ENCODE measurements at regions not wholly inside any gene's neighbourhood (a gene's known extent, or its start where the extent isn't known, plus 50 kb on each side); places are given as distances from the start of the nearest gene placed in this dataset.

DNA sequence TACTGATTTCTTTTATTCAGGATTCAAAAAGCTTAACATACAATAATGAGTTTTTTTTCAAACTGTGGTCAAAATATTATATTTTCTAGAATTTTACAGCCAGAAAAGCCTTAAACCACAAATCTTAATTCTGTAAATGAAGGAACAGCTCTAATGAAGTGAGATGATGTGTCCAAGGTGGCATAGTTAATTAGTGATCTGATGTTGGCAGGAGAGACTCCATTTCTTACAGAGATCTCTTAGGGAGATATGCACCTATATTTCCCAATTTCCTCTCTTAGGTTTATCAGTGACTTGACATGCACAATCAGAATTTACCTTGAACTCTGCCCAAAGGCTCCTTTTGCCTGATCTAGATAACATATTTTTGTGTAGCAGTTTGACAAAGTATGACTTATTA is 211.1 kb upstream of the ZNF804B start:
- Histone ChIP-seq H3K27ac (no peak overlapping the region), H3K27me3 (no peaks in the 10 kb centered on the region), H3K9me3 (peaks cover 0 to 5% of the 10 kb centered on the region in 2 donors), H3K4me1 (no peaks in the 10 kb centered on the region), H3K36me3 (no peaks in the 10 kb centered on the region), H3K4me3 (no peak overlapping the region)
- TF ChIP-seq, protein P1, sequence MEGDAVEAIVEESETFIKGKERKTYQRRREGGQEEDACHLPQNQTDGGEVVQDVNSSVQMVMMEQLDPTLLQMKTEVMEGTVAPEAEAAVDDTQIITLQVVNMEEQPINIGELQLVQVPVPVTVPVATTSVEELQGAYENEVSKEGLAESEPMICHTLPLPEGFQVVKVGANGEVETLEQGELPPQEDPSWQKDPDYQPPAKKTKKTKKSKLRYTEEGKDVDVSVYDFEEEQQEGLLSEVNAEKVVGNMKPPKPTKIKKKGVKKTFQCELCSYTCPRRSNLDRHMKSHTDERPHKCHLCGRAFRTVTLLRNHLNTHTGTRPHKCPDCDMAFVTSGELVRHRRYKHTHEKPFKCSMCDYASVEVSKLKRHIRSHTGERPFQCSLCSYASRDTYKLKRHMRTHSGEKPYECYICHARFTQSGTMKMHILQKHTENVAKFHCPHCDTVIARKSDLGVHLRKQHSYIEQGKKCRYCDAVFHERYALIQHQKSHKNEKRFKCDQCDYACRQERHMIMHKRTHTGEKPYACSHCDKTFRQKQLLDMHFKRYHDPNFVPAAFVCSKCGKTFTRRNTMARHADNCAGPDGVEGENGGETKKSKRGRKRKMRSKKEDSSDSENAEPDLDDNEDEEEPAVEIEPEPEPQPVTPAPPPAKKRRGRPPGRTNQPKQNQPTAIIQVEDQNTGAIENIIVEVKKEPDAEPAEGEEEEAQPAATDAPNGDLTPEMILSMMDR (IDR thresholded peaks at IDR 0.05), result no peak
- no peak for DNase-seq (ENCODE audit: low spot score)

DNA sequence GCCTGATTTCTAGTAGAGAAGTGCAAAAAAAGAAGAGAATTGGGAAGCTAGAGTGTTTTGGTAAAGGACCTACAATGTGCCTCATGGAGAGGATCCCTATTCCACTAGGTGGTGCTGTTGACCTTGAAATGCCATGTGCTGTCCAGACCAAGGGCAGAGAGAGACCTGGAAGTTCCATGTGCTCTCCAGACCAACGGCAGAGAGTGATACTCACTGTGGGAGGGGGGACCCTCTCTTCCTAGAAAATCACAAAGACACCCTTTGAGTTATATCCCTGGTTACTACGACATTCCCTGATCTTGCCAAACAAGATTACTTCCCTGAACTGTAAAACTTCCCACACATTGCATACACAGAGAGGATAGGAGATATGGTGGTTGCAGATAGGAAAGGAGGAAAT is 212.7 kb upstream of the ZNF804B start:
- Histone ChIP-seq H3K27me3 (no peaks in the 10 kb centered on the region), H3K4me1 (no peaks in the 10 kb centered on the region), H3K9me3 (peaks cover 0 to 5% of the 10 kb centered on the region in 2 donors), H3K4me3 (no peak overlapping the region), H3K36me3 (no peaks in the 10 kb centered on the region), H3K27ac (no peak overlapping the region)
- no peak for DNase-seq (ENCODE audit: low spot score)
- TF ChIP-seq, protein P1 (IDR thresholded peaks at IDR 0.05), result peak in 1 of 2 donors; percentile 50

DNA sequence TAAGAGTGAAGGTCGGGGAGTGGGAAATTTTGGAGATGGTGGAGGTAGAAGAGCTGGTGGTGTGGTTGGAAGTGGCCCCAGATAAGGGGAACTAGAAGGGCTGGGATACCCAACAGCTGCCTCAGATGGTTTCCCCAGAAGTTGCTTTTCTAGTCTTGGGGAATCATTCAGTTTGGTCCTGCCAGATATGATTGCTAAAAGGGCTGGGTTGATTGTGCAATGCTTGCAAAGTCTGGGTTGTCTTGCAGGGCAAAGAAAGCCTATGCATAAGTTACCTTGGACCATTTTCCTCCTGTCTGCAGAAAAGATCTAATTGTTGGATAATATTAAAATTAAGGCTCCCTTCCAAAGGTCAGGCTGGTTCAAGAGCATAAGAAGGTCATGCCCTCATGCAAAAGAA is 213.8 kb upstream of the ZNF804B start:
- DNase-seq (ENCODE audit: low spot score), result no peak

DNA sequence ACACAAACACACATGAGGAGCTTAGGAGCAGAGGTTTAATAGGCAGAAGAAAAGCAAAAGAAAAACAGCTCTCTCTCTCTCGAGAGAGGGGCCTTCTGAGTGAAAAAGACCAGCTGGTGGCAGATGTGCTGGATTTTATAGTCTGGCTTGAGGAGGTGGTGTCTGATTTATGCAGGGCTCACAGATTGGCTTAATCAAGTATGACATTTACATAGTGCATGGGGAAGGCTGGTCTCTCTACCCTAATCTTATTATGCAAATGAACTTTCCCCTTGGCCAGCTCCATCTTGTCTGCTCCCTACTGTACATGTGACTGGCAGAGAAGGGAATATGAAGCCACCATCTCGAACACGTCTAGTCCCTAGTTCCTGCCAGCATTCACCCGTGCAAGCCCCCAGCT is 219.5 kb upstream of the ZNF804B start:
- Histone ChIP-seq H3K36me3 (no peaks in the 10 kb centered on the region), H3K9me3 (peaks cover 3 to 15% of the 10 kb centered on the region in 2 donors), H3K27me3 (no peaks in the 10 kb centered on the region), H3K4me3 (no peak overlapping the region), H3K27ac (no peak overlapping the region), H3K4me1 (no peaks in the 10 kb centered on the region)
- TF ChIP-seq, protein P1 (IDR thresholded peaks at IDR 0.05), result no peak
- DNase-seq (ENCODE audit: low spot score), result no peak

More for the DNA sequence above, 213.8 kb upstream of the ZNF804B start:
- H3K36me3 ChIP-seq, result no peaks in the 10 kb centered on the region
- no peak overlapping the region for H3K4me3 ChIP-seq
- H3K9me3 ChIP-seq, result peaks cover 0 to 5% of the 10 kb centered on the region in 2 donors
- TF ChIP-seq, protein P1 (IDR thresholded peaks at IDR 0.05), result no peak
- H3K27me3 ChIP-seq, result no peaks in the 10 kb centered on the region
- no peaks in the 10 kb centered on the region for H3K4me1 ChIP-seq
- no peak overlapping the region for H3K27ac ChIP-seq

DNA sequence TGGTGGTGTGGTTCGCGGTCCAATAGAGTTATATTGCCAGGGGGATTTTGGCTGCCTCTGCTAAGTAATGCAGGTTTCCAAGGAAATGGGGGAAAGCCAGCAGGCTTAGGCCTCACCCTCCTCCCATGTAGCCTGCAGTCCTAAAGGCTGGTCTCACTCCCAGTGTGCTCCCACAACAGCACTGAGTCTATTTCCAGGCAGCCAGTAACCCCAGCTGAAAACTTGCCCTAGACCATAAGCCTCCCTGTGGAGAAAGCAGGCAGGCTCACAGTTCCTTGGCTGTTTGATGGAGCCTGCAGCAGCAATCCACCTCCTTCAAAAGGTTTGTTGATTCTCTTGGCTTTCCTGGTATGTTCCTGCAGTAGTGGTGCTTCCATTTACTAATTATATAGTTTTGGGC is 220.0 kb upstream of the ZNF804B start:
- Histone ChIP-seq H3K27ac (no peak overlapping the region), H3K27me3 (no peaks in the 10 kb centered on the region), H3K9me3 (peaks cover 3 to 15% of the 10 kb centered on the region in 2 donors), H3K4me3 (no peak overlapping the region), H3K36me3 (no peaks in the 10 kb centered on the region), H3K4me1 (no peaks in the 10 kb centered on the region)
- TF ChIP-seq, protein P1 (IDR thresholded peaks at IDR 0.05), result no peak
- no peak for DNase-seq (ENCODE audit: low spot score)

DNA sequence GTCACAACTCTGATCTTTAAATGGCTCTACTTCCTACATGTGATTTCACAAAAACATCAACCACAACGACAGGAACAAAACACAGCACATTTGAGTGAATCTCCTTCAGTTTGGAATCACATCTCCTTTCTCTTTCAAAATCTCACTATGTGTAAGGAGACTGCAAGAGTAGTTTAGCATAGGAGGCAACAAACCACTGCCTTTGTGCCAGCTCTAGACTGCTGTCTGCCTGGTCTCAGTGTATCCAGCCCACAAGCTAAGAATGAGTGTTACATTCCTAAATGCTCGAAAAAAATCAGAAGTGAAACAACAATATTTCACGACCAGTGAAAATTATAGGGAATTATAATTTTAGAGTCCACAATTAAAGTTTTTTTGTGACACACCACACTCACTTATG is 217.0 kb upstream of the STEAP4 start:
- TF ChIP-seq, protein P1 (IDR thresholded peaks at IDR 0.05), result no peak
- Histone ChIP-seq H3K27me3 (no peaks in the 10 kb centered on the region), H3K4me3 (no peak overlapping the region), H3K9me3 (no peaks in the 10 kb centered on the region), H3K4me1 (no peaks in the 10 kb centered on the region), H3K36me3 (no peaks in the 10 kb centered on the region), H3K27ac (no peak overlapping the region)
- no peak for DNase-seq (ENCODE audit: low spot score)
